Fibroblast of lung (primary cell): ENCODE measurements at regions not wholly inside any gene's neighbourhood (a gene's known extent, or its start where the extent isn't known, plus 50 kb on each side); places are given as distances from the start of the nearest gene placed in this dataset.

Experiments
- CTCF ChIP-seq, 2 donors: IDR thresholded peaks in 1 of 2; conservative IDR thresholded peaks in 1 of 2; 1 replicate in 1 of 2; 2 replicates in 1 of 2; pipeline ENCODE4 v1.5.1; 2011 to 2012; ENCODE audit warnings: low read length in 2 of 2, control low read depth in 1 of 2, inconsistent platforms in 1 of 2, low read depth in 1 of 2, mild to moderate bottlenecking in 1 of 2
- EZH2 ChIP-seq: IDR thresholded peaks from 2 replicates; pipeline ENCODE4 v1.5.1; 2012; ENCODE audit warnings: low read length, control low read depth, mild to moderate bottlenecking; ENCODE audit errors: missing control alignments

GRCh38 chr6:121826156-121826810 lies 390.8 kb downstream of the GJA1 start:
- no peak for TF ChIP-seq CTCF (conservative IDR thresholded peaks at IDR 0.05 in 1 of 2, IDR thresholded peaks at IDR 0.05 in 1 of 2; ENCODE audit: low read depth in 1 of 2, low read length in 2 of 2)
- no peak for TF ChIP-seq EZH2
